Esophagus muscularis mucosa (tissue), 4 donors: ENCODE measurements at regions not wholly inside any gene's neighbourhood (a gene's known extent, or its start where the extent isn't known, plus 50 kb on each side); places are given as distances from the start of the nearest gene placed in this dataset.

Experiments
- DNase-seq: peaks from one replicate; pipeline ENCODE4 v3.0.0-alpha.2; 2017; ENCODE audit errors: extremely low spot score
- H3K27ac ChIP-seq, 4 donors: fragments of 200-600 bp; sonication (generic); replicated peaks in 1 of 4; 1 replicate in 3 of 4; 2 replicates in 1 of 4; pipeline ENCODE4 v1.5.1; 2016 to 2019; ENCODE audit warnings: mild to moderate bottlenecking in 1 of 4
- H3K27me3 ChIP-seq, 4 donors: fragments of 200-600 bp; sonication (generic); one replicate each; pipeline versions ENCODE4 v1.5.1 to v1.6.0; 2016 to 2019
- H3K36me3 ChIP-seq, 4 donors: fragments of 200-600 bp; sonication (generic); one replicate each; pipeline ENCODE4 v1.5.1; 2016 to 2019
- H3K4me1 ChIP-seq, 4 donors: fragments of 200-600 bp; sonication (generic); one replicate each; pipeline ENCODE4 v1.5.1; 2016 to 2019
- H3K4me3 ChIP-seq, 4 donors: fragments of 200-600 bp; sonication (generic); 1 replicate in 2 of 4; 2 replicates in 2 of 4; pipeline ENCODE4 v1.5.1; 2016 to 2019; ENCODE audit warnings: mild to moderate bottlenecking in 4 of 4, moderate library complexity in 1 of 4
- H3K9me3 ChIP-seq, 4 donors: fragments of 200-600 bp; sonication (generic); 1 replicate in 3 of 4; 2 replicates in 1 of 4; pipeline ENCODE4 v1.5.1; 2016 to 2019
- EP300 ChIP-seq: sonication (generic); formaldehyde crosslinking; IDR thresholded peaks from one replicate; pipeline ENCODE4 v1.6.1; 2017; ENCODE audit warnings: antibody characterized with exemption
- POLR2A ChIP-seq: fragments of 450-650 bp; IDR thresholded peaks from one replicate; pipeline ENCODE4 v1.6.1; 2017; ENCODE audit warnings: antibody characterized with exemption, moderate library complexity, mild to moderate bottlenecking, low read depth
- POLR2AphosphoS5 ChIP-seq, 2 donors: sonication (generic); formaldehyde crosslinking; IDR thresholded peaks; one replicate each; pipeline ENCODE4 v1.6.1; 2017; ENCODE audit warnings: antibody characterized with exemption in 2 of 2
- WGBS: methylation state at CpG from one replicate; pipeline ENCODE4 v1.1.5; 2018; 5-methylcytosine and 5-hydroxymethylcytosine counted together
- intact Hi-C: fragments of 100-400 bp; cut with DNase I; formaldehyde crosslinking; loops from one replicate; pipeline ENCODE4 v1.15.1; 2023
- TF ChIP-seq, protein P1 (sequence below), 3 experiments: fragments of 200-600 bp in 2 of 3; fragments of 450-650 bp in 1 of 3; sonication (generic) in 2 of 3; IDR thresholded peaks; one replicate each; pipeline ENCODE4 v1.5.1; 2017 to 2019; ENCODE audit warnings: antibody characterized with exemption in 3 of 3, mild to moderate bottlenecking in 2 of 3, moderate library complexity in 1 of 3

DNA sequence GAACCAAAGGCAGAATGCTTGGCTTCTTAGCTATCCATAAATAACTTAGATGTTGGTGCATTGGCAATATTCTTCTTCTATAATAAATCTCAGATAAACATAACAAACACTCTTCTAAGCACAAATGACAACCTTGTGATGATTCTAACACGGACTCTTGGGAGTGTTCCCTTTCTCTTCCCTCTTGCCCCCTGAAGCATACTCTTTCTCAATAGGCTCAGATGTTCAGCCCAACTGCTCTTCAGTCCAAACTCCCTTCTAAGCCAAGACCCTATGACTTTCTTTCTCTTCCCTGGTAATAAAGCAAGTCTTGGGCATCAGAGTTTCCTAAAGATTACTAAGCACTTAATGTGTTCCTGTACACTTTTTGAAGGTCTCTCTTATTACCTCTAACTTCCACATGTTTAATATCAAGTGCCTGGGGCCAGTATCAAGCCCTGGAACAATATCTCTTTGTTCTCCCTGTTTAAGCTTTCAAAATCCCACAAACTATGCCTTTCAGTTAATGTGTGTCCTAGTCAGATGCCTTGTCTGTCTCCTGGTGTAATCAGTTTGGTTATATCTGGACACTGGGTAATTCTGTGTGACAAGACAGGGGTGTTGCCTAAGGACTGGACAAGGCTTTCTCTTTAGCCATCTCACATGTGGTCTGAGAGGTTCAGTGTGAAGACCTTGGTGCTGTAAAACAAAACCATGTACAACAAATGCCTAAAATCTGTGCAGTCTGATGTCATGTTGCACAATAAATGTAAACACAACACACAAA lies 92.9 kb upstream of the IVNS1ABP start:
- H3K9me3 ChIP-seq, result no peaks in the 10 kb centered on the region
- H3K27ac ChIP-seq, result no peak overlapping the region
- no peak for TF ChIP-seq POLR2AphosphoS5 (IDR thresholded peaks at IDR 0.05)
- no peak for TF ChIP-seq POLR2A
- TF ChIP-seq, protein P1, sequence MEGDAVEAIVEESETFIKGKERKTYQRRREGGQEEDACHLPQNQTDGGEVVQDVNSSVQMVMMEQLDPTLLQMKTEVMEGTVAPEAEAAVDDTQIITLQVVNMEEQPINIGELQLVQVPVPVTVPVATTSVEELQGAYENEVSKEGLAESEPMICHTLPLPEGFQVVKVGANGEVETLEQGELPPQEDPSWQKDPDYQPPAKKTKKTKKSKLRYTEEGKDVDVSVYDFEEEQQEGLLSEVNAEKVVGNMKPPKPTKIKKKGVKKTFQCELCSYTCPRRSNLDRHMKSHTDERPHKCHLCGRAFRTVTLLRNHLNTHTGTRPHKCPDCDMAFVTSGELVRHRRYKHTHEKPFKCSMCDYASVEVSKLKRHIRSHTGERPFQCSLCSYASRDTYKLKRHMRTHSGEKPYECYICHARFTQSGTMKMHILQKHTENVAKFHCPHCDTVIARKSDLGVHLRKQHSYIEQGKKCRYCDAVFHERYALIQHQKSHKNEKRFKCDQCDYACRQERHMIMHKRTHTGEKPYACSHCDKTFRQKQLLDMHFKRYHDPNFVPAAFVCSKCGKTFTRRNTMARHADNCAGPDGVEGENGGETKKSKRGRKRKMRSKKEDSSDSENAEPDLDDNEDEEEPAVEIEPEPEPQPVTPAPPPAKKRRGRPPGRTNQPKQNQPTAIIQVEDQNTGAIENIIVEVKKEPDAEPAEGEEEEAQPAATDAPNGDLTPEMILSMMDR (IDR thresholded peaks at IDR 0.05), result no peak
- H3K36me3 ChIP-seq, result no peaks in the 10 kb centered on the region
- WGBS, result 45% methylated on average over 1 of the region's 1 CpG
- H3K4me3 ChIP-seq, result no peak overlapping the region
- H3K4me1 ChIP-seq, result no peaks in the 10 kb centered on the region
- DNase-seq, result no peak
- intact Hi-C loops, result no loop called here
- H3K27me3 ChIP-seq, result no peaks in the 10 kb centered on the region

DNA sequence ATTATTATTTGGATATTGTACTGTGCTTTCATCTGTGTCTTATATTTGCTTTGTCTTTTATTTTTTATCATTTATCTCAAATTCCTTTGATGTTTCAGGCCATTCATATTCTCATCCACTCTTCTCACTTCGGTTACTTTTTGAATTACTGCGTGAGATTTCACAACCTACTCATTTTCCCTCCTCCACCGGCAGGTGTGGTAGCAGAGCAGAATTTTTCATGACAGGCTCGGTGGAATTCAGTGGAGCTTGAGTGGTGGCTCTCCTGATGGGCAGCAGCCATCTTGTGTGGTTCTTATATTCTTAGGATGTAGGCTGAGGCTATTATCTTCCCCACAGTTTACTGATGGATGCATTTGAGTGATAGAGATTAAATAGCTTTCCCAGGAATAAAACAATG lies 92.3 kb upstream of the IVNS1ABP start:
- no peaks in the 10 kb centered on the region for H3K36me3 ChIP-seq
- TF ChIP-seq POLR2A (no peak), POLR2AphosphoS5 (IDR thresholded peaks at IDR 0.05) (no peak)
- no peak overlapping the region for H3K27ac ChIP-seq
- 92% methylated on average over 4 of the region's 4 CpGs for WGBS
- no peak for DNase-seq
- H3K9me3 ChIP-seq, result no peaks in the 10 kb centered on the region
- H3K27me3 ChIP-seq, result no peaks in the 10 kb centered on the region
- intact Hi-C loops, result no loop called here
- no peaks in the 10 kb centered on the region for H3K4me1 ChIP-seq
- no peak overlapping the region for H3K4me3 ChIP-seq

DNA sequence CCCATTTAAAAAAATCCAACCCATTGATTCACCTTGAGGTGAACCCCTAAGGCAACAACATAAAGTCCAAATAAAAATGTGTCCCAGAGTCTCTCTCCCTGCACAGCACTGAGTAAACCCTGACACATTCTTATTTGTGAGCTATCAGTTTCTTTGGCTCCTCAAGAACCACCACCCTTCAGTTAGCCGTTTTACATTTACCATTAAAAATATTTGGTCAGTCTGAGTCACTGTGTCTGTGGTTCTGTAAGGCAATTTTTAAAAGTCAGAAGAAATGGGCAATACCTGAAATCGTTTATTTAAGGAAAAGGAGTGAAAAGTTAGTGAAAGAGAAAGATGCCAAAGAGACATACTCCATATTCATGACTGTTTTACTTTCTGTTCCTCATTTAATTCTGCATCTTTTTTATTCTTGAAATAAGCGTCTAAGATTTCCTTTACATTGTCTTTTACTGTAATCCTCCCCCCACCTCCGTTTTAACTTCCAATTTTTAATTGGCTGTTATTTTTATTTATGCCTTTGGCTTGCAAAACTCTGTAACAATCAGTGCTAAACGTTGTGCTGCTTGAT lies 91.7 kb upstream of the IVNS1ABP start:
- Histone ChIP-seq H3K4me3 (no peak overlapping the region), H3K36me3 (no peaks in the 10 kb centered on the region), H3K27ac (no peak overlapping the region), H3K9me3 (no peaks in the 10 kb centered on the region), H3K4me1 (no peaks in the 10 kb centered on the region), H3K27me3 (no peaks in the 10 kb centered on the region)
- 70% methylated on average over 5 of the region's 5 CpGs for WGBS
- DNase-seq, result no peak
- intact Hi-C loops, result no loop called here
- TF ChIP-seq, protein P1 (IDR thresholded peaks at IDR 0.05), result no peak
- TF ChIP-seq POLR2A (no peak), EP300 (no peak), POLR2AphosphoS5 (IDR thresholded peaks at IDR 0.05) (no peak)

DNA sequence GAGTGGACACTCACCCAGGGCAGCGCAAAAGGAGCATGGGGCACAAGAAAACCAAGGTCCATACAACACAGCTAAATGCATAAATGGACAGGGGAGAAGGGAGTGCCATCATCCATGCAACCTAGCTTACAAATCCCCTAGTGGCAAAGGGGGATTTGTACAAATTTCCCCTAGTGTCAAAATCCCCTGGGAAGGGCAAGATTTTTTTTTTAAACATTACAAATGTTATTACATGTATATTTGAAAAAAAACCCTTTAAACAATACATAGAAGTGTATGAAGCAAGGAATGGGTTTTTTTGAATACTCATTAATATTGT lies 89.6 kb upstream of the IVNS1ABP start:
- H3K4me1 ChIP-seq, result no peaks in the 10 kb centered on the region
- DNase-seq, result no peak
- TF ChIP-seq POLR2A (no peak), EP300 (no peak), POLR2AphosphoS5 (IDR thresholded peaks at IDR 0.05) (no peak)
- TF ChIP-seq, protein P1 (IDR thresholded peaks at IDR 0.05), result no peak
- H3K4me3 ChIP-seq, result no peak overlapping the region
- no peaks in the 10 kb centered on the region for H3K36me3 ChIP-seq
- H3K27me3 ChIP-seq, result no peaks in the 10 kb centered on the region
- no peak overlapping the region for H3K27ac ChIP-seq
- WGBS, result 93% methylated on average over 1 of the region's 1 CpG
- intact Hi-C loops, result no loop called here
- H3K9me3 ChIP-seq, result no peaks in the 10 kb centered on the region

DNA sequence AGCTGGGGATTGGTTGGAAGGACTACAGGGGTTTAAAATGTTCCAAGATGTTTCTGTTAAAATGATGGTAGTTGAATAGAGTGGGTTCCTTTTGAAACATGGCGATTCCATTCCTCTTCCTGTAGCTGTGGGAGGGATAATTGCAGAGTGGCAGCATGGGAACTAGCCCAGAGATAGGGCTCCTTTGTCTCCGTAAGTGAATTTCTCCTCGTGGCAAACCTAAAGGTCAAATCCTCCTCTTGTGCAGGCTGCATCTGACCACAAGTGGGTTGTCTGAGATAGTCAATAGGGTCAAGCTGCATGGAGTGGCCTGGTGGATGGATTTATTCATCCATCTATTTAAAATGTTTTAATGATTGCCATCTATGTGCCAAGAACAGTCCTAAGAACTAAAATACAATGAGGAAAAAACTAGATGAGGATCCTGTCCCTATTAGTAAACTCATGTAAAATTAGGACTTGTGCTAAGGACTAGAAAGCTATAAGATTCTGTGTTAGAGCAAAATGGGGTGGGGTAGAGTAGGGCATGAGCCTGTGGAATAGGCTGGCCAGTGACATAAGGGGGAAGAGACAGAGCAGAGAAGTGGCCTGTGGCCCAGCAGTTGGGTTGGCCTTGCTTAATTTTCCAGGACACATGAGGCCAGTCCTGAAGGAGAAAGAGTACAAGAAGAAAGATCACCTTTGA lies 89.1 kb upstream of the IVNS1ABP start:
- H3K36me3 ChIP-seq, result no peaks in the 10 kb centered on the region
- no peaks in the 10 kb centered on the region for H3K27me3 ChIP-seq
- no peaks in the 10 kb centered on the region for H3K9me3 ChIP-seq
- H3K27ac ChIP-seq, result no peak overlapping the region
- no peak for TF ChIP-seq POLR2A
- no peak for TF ChIP-seq EP300
- TF ChIP-seq, protein P1 (IDR thresholded peaks at IDR 0.05), result no peak
- no peak for TF ChIP-seq POLR2AphosphoS5 (IDR thresholded peaks at IDR 0.05)
- H3K4me3 ChIP-seq, result no peak overlapping the region
- no peak for DNase-seq
- intact Hi-C loops, result no loop called here
- WGBS, result 94% methylated on average over 3 of the region's 3 CpGs
- H3K4me1 ChIP-seq, result no peaks in the 10 kb centered on the region
